ENCODE measurements at regions not wholly inside any gene's neighbourhood (a gene's known extent, or its start where the extent isn't known, plus 50 kb on each side); places are given as distances from the start of the nearest gene placed in this dataset.

DNA sequence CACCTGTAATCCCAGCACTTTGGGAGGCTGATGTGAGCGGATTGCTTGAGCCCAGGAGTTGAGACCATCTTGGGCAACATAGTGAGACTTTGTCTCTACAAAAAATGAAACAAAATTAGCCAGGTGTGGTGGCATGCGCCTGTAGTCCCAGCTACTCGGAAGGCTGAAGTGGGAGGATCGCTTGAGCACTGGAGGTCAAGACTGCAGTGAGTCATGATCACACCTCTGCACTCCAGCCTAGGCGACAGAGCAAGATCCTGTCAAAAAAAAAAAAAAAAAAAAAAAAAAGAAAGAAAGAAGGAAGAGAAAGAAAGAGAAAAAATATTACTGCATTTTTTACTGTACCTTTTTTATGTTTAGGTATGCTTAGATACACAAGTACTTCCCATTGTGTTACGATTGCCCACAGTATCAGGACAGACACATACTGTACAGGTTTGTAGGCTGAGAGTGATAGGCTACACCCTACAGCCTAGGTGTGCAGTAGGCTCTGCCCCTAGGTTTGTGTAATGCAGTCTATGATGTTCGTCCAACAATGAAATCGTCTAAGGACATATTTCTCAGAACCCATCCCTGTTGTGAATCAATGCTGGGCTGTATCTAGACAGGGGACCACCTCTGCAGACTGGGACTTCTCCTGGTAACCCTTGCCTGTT is 160.4 kb upstream of the PWP1 start:
- DNase-seq (ENCODE audit: low read depth), result no peak

DNA sequence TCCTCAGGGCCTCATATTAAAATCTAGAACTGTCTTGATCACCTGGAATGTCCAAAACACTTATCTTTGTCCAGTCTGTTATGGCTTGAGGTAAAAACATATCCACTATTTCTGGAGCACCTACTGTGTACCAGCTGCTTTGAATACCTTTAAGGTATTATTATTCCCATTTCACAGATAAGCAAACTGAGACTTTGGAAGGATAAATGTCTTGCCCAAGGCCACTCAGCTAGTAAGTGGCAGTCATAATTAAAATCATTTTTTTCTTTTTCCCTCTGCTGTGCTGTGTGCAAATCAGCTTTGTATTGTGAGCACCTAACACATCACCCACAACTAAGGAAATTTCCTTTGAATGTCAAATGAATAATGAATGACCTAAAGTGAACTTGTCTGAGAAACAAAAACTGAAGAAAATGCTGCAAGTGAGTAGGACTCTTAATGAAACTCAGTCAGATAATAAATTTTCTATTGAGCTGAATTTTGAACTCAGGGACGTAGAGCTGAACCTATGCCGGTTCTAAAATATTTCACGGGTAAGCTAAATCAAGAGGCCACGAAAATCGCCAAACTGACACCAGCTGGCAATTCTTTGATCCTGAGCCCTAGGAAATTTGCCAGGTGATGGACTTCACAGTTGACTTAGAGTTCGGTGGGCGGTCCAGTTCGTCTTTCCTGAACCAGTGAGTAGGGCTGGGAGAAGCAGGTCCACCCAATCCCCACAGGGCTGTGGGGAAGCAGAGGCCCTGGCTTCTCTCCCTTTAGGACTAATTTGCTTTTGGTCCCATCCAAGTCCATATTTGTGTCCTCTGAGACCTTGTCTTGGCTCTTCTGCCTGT is 159.7 kb upstream of the PWP1 start:
- no peak for DNase-seq (ENCODE audit: low read depth)

DNA sequence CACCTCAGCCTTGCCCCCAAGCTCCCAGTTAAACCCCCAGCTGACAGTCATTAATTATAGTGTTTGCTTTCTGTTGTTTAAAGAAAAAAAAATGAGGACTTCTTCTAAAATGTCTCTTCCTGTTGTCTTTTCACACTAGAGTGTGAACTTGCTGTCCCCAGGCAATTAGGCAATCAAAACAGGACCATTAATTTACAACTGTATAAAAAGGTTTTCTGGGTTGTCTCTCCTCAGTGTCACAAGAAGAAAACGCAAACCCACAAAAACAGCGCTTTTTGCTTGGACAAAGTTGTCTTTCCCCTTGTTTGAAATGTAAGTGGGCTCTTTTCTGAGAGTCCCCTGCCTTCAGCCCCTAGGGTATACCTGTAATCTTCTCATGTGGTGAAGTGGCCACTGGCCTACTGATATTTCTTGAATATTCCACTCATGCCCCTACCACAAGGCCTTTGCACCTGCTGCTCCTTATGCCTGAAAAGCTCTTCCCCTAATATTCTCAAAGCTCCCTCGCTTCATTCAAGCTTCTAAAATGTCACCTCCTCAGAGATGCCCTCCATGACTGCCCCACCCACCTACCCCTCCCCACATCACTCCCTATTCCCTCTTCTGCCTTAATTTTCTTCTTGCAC is 158.9 kb upstream of the PWP1 start:
- no peak for DNase-seq (ENCODE audit: low read depth)

DNA sequence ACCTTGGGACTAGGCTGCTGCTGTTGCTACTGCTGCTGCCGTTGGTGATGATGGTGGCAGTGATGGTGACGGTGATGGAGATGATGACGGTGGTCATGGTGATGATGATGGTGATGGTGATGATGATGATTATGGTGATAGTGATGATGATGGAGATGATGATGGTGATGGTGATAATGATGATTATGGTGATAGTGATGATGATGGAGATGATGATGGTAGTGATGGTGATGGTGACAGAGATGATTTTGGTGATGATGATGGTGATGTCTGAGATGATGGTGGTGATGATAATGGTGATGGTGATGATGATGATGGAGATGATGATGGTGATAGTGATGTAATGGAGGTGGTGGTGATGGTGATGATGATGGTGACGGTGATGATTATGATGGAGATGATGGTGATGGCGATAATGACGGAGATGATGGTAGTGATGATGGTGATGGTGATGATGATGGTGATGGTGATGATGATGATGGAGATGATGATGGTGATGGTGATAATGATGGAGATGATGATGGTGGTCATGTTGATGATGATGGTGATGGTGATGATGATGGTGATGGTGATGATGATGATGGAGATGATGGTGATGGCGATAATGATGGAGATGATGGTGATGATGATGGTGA is 156.8 kb upstream of the PWP1 start:
- no peak for DNase-seq (ENCODE audit: low read depth)

DNA sequence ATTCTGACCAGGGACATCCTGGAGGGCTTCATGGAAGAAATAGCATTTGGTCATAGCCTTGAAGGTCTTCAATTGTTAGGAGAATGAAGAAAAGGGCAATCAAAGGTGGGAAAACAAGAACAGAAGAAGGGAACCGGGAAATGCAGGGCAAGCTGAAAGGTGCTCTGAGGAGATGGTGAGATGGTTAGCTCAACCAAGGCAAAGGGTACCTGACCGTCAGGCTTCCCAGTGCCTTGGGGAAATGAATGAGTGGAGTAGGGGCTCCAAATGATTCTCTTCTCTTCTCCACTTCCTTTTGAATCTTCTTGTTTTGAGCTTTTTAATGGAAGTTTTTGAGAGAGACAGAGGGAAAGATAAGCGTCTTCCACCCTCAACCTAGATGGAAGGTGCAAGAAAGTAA is 155.6 kb upstream of the PWP1 start:
- no peak for DNase-seq (ENCODE audit: low read depth)

DNA sequence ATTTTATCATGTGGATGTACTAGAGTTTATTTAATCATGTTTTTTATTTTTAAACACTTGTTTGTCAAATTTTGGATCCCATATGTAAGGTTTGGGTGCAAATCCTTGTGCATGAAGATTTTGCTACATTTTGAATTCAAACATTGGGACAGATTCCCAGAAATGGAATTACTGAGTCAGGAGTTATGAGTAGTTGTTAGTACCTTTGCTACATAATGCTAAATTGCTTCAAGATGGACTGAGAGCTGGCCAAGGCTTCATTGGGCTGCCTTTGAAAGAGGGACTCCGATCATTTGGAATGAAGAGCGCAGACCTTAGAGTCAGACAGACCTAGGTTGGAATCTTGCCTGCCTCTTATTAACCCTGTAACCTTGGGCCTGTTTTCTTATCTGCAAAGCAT is 154.9 kb upstream of the PWP1 start:
- DNase-seq (ENCODE audit: low read depth), result no peak

DNA sequence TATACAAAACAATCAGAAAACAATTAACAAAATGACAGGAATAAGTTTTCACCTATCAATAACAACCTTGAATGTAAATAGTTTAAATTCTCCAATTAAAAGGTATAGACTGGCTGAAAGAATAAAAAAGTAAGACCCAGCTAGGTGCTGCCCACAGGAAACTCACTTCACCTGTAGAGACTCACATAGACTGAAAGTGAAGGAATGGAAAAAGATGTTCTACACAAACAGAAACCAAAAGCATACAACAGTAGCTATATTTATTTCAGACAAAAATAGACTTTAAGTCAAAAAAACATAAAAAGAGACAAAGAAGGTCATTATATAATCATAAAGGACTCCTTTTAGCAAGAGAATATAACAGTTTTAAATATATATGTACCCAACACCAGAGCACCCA is 152.4 kb upstream of the PWP1 start:
- no peak for DNase-seq (ENCODE audit: low read depth)

DNA sequence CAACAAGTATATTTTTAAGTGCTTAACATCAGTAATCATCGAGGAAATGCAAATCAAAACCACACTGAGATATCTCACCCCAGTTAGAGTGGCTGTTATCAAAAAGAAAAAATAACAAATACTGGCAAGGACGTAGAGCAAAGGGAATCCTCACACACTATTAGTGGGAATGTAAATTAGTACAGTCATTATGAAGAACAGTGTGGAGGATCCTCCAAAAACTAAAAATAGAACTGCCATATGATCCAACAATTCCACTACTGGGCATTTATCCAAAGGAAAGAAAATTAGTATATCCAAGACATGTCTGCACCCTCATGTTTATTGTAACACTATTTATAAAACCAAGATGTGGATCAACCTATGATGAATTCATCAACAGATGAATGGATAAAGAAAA is 149.0 kb upstream of the PWP1 start:
- no peak for DNase-seq (ENCODE audit: low read depth)

DNA sequence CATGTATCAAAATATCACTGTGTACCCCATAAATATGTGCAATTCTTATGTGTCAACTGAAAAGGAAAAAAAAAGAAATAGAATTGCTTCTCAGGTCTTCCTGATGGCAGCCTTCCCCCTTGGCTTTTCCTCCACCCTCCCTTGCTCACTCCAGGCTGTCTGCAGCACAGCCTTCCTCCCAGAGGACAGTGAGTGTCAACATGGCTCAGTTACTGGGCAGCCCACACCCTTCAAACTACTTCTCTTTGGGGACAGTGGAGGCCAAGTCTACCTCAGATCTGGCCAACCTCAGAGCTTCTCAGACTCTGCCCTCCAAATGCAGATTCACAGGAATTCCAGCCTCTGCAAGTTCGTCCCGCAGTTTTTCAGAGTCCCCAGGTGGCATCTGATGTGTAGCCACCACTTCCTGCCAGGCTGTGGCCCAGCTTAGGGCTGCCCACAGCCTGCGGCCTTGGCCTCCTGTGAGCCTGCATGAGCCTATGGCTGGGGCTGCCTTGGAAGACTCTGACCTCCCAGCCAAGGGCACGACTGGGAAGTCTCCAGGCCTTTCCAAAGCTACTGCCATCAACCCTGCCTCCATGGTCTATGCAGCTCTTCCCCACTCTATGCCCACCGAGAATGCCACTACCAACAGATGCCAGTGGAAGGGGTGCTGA is 148.0 kb upstream of the PWP1 start:
- DNase-seq (ENCODE audit: low read depth), result no peak

DNA sequence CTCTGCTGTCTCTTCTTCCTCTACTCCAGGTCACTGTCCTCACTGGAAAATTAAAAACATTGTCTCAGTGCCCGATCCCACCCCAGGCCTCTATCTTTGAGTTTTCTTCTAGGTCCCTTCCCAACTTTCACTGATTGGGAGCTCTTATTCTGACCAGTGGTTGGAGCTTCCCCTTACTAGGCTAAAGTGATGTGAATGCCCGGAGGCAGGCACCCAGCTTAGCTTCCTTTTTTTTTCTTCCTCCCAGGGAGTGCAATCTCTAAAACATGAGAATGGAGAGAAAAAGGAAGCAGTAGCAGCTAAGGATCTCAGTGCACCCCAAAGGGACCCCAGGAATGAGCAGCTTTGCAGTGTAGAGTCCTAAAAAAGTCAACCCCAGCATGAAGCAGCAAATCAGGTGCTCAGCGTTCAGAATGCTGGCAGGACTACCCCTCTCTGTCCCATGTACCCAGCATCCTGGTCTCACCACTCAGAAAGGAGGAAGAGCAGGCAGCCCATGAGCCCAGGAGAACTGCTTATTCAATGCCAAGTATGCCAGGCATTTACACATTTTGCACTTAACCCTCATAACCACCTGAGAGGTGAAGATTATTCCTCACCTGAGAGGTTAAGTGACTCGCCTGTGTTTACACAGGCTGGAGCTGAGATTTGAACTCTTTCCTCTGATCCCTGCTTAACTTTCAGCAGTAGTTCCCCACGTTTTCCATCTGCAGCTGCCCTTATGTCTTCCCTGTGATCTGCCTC is 146.2 kb upstream of the PWP1 start:
- no peak for DNase-seq (ENCODE audit: low read depth)

DNA sequence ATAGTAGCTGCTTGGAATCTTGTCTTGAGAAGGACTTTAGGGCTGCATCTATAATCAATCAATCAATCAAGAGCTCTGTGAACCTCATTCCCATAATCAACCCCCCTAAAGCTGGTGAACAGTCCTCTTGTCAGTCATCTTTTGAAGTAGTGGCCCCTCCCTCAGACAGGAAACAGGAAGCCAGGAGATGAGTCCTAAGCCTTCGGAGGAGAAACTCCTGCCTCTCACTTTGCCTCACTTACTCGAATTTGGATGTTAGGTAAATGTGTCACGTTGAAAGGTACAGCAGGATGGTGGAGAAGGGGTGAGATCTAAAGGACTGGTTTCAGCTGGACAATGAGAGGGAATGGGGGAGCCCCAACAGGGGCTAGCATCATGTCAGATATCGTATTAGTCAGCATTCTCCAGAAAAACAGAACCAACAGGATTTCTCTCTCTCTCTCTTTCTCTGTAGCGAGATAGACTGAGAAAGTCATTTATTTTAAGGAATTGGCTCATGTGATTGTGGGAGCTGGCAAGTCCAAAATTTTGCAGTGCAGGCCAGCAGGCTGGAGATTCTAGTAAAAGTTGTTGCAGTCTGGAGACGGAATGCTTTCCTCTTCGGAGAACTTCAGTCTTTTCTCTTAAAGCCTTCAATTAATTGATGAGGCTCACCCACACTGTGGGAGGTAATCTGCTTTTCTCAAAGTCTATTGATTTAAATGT is 144.4 kb upstream of the PWP1 start:
- no peak for DNase-seq (ENCODE audit: low read depth)

DNA sequence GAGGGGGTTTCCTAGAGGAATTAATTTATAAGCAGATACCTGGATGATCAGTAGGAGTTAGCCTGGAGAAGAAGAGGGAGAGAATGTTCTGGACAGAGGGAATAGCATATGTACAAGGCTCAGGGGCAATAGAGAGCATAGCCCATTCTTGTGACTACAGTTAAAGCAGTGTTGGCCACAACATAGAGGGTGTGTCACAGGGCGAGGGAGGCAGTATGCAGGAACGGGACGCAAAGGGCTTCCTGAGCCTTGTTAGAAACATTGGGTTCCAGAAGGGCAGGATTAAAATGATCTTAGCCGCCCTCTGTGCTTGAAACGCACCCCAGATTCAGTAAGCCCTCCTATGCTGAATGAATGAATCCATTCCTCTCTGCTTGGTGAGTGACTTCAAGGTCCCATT is 142.2 kb upstream of the PWP1 start:
- DNase-seq (ENCODE audit: low read depth), result no peak

DNA sequence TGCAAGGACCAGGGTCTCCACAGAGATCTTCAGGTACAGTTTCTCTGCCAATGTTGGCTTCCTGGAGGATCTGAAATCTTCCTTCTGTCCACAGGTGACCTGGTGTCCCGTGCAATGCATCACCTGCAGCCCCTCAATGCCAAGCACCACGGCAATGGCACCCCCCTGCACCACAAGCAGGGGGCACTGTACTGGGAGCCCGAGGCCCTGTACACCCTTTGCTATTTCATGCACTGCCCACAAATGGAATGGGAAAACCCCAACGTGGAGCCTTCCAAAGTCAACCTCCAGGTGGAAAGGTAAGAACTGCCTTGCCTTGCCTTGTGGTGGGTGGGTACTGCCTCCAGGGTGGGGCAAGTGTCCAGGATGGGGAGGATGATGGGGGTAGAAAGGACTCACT is 141.8 kb upstream of the PWP1 start:
- no peak for DNase-seq (ENCODE audit: low read depth)

DNA sequence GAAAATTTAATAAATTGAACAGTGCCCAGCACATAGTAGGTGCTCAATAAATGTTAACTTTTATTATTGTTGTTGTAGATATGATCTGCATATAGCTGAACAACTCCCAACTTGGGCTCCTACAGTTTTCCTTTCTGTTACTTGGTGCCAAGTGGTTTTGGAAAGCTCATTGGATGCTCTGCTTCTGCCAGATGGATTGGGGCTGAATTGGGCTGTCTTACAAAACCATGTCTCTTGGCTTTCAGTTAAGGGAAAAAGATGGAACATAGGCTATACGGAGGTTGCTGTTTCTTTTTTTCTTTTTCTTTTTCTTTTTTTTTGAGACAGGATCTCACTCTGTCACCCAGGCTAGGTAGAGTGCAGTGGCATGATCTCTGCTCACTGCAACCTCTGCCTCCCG is 140.7 kb upstream of the PWP1 start:
- DNase-seq (ENCODE audit: low read depth), result no peak

DNA sequence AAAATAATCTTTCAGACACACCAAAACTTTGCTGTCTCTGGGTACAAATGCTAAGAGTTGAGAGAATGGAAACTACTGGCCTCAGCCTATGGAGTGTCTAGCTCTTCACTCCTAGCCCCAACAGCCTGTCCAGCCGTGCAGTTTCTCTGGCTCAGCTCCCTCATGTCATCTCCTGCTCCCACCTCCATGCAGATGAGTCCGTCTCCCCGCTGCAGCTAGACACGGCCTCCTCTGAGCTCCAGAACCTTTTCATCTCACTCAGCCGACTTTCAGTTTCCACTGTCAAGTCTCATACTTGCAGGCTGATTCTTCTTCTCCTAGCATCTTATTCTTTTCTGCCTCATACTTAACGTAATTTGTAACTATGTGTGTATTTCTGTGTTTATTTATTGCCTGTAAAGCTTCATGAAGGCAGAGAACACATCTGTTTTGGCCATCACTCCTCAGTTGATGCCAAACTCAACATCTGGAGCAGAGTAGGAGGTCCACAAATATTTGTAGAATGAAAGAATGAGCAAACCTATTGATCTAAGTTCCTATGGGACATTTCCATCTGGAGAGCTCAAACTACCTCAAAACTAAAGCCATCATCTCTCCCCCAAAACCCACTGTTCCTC is 139.8 kb upstream of the PWP1 start:
- no peak for DNase-seq (ENCODE audit: low read depth)

DNA sequence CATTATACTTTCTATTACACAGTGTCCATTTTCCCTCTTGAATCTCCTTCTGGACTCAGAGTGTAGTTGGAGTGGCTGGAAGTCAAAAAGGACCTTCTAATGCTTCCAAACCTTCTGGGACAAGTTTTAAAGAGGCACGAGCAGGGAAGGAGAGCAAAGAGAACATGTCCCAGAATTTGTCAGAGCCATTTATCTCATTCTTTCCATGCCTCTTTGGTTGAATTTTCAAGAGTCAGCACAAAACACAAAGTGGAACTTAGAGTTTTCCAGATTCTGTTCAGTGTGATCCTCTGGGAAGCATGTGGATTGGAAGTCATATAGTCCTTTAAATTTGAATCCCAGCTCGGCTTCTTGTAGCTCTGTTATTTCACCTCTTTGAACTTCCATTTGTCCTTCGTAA is 138.2 kb upstream of the PWP1 start:
- DNase-seq (ENCODE audit: low read depth), result no peak

DNA sequence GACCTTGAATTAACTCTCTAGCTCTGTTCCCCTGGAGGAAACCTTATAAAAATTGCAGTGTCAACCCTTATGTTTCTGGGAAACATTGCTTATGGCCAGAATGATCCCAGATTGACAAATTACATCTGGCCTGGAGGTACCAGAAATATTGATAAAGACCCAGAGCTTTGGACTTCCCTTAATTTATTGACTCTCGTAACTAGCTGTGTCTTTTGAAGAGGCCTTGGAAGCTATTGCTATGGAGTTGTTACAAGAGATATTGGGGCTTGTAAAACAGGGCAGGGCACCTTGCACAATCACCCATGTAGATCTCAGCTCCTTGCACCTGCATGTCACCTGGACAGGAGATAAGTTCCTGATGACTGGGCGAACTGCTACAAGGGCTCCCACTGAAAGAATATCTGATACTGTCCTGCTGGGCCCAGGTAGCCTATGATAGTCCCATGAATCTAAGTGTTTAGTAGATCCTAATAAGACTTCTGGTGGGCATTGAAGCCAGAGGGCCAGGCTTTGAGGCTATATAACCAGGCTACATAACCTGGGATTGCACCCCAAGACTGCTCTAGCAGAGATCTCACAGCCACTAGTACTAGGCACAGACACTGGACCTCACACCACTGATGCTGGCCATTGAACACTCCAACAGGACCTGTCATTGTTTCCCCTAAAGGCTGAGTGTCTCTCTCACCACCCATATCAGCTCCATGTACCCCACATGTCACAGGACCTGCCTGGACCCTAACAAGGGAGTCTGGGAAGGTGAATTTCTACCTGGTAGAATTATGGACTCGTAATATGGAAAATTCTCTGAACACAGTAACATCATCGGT is 135.7 kb upstream of the PWP1 start:
- DNase-seq (ENCODE audit: low read depth), result no peak

DNA sequence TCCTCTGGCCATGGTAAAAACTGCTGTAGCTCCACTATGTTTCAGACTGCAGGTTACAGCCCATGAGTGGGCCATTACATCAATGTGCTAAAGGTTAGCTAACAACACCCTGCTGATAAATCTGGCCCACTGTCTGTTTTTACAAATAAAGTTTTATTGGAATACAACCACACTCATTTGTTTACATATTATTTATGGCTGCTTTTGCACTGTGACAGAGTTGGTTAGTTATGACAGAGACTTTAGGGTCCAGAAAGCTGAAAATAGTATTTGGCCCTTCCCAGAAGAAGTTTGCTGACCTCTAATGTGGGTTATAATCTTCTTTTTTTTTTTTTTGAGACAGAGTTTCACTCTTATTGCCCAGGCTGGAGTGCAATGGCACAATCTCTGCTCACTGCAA is 134.2 kb upstream of the PWP1 start:
- no peak for DNase-seq (ENCODE audit: low read depth)

DNA sequence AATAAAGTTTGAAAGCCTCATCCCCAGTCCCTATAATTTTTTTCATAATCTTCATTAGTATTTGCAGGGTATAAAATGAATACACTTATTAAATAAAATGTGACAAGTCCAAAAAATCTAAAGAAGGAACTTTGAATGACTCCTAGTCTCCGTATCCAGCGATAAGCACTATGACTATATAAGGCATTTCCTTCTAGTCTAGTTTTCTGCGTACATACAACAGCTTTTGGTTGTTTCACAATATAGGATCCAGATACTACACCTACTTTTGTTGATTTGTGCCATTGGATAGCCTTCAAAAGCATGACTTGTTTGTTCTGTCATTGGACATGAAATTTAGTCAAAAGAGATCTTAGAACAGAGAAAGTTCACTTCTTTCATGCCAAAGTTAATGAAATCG is 133.3 kb upstream of the PWP1 start:
- DNase-seq (ENCODE audit: low read depth), result no peak
